Stimulated activated CD4-positive, alpha-beta T cell treated with anti-CD3 and anti-CD28 coated beads, Interleukin-2, amount 100 ng/mL, for 48 hours (primary cell): ENCODE measurements at regions not wholly inside any gene's neighbourhood (a gene's known extent, or its start where the extent isn't known, plus 50 kb on each side); places are given as distances from the start of the nearest gene placed in this dataset.

Experiments used
- DNase-seq, 2 donors: peaks; one replicate each; pipeline ENCODE4 v3.0.0-alpha.2; 2020

DNA sequence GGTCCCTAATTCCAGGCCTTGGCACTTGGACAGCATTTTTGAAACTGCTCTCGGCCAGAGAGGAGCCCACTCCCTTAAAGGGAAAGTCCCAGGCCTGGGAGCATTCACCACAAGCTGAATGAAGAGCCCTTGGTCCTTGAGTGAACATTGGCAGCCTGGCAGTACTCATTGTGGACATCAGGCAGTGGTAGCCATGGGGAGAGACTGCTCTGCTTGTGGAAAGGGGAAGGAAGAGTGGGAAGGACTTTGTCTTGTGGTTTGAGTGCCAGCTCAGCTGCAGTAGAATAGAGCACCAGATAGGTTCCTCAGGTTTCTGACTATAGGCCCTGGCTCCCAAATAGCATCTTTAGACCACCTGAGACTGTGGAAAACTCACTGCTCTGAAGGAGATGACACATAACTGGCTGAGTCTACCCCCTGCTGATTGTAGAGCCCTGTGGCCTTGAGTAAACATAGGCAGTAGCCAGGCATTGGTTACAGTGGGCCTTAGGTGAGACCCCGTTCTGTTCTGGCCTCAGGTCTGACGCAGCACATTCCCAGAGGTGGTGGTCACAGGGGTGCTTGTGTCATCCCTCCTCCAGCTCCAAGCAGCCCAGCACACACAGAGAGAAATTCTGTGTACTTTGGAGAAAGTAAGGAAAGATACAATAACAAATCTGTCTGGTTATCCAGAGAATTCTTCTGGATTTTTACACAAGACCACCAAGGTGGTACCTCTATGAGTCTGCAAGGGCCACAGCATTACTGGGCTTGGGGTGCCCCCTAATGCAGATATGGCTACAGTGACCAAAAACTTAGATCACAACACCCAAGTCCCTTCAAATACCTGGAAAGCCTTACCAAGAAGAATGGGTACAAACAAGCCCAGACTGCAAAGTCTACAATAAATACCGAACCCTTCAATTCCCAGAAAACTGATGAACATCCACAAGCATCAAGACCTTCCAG, 153.8 kb downstream of the GNAI1 start:
- DNase-seq, result no peak

DNA sequence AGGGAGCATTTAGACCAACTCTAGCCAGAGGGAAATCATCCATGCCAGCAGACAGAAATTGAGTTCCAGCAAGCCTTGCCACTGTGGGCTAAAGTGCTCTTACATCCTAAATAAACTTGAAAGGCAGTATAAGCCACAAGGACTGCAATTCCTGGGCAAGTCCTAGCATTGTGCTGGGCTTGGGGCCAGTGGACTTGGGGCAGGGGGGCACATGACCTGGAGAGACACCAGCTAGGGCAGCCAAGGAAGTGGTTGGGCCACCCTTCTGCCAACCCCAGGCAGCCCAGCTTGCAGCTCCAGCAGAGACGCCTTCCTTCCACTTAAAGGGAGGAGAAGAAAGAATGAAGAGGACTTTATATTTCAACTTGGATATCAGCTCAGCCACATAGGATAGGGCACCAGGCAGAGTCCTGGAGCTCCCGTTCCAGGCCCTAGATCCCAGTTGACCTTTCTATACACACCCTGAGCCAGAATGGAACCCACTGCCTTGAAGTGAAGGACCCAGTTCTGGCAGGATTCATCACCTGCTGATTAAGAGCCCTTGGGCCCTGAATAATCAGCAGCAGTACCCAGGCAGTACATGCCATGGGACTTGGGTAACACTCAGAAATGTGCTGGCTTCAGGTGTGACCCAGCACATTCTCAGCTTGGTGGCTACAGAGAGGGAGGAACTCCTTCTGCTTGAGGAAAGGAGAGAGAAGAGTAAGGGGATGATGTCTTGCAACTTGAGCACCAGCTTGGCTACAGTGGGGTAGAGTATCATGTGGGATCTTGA, 153.0 kb downstream of the GNAI1 start:
- no peak for DNase-seq

DNA sequence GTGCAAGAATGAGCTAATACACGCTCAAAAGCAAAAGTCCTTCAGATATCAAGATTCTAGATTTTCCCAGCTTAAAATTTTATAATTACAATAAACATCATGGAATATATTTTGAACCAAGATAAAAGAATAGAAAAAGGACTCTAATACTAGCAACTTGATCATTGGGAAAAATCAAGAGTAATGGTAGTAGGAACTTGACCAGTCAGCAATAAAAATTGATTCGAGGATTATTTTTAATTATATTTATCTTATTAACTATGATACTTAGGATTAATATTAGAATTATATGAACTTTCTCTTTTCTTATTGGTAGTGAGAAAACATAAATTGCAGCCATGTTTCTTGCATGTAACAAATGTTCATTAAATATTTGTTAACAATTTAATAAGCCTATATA, 152.0 kb downstream of the GNAI1 start:
- DNase-seq, result no peak

DNA sequence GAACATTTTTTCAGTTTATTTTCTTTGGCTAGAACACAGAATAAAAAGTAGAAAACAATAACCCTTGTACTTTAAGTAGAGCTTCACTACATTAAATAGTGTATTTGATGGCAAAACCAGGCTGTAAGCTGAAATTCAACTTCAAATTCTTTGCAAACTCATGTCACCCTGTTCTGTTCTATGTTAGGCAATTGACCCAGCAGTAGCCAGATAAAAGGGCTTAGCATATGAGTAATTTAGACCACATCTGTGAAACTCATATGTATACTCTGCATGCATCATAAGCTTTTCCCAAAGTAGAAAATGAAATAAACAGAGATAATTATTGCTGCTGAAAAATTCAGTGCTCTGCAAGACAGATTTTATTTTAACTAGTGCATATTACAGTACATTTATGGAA, 150.2 kb downstream of the GNAI1 start:
- DNase-seq, result no peak

DNA sequence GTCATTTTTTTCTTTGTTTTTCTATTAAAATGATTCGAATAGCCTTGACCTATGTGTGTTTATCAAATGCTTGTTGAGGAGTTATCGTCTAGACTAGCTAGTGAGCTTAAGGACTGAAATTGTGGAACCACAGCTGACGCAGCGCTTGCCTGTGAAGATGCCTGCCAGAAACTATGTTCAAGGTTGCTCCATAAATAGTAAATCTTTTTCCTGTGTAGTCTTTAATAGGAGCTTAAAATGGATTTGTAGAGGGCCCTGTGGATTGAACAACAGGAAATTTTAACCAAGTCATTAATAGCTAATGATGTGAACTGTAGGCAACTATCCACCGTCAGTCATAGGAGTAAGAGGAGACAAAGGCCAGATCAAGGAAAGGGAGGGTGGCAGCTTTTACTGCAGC, 145.1 kb downstream of the GNAI1 start:
- no peak for DNase-seq

DNA sequence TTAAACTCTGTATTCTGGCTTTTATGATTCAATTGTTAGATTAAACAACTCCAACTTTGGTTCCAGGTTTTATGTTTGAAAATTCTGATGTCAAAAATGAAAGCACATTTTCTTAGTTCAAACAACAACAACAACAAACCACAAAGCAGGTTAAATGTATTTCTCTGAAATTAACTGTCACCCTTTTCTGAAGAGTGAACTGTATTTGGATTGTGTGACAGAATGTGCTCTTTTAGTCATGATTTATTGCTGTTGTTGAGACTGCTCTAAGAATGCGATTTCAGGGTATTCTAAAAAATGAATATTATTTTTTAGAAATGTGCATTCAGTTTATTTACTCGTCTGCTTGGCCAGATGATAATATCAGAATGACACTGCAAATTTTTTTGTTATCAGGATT, 144.1 kb downstream of the GNAI1 start:
- DNase-seq, result no peak

DNA sequence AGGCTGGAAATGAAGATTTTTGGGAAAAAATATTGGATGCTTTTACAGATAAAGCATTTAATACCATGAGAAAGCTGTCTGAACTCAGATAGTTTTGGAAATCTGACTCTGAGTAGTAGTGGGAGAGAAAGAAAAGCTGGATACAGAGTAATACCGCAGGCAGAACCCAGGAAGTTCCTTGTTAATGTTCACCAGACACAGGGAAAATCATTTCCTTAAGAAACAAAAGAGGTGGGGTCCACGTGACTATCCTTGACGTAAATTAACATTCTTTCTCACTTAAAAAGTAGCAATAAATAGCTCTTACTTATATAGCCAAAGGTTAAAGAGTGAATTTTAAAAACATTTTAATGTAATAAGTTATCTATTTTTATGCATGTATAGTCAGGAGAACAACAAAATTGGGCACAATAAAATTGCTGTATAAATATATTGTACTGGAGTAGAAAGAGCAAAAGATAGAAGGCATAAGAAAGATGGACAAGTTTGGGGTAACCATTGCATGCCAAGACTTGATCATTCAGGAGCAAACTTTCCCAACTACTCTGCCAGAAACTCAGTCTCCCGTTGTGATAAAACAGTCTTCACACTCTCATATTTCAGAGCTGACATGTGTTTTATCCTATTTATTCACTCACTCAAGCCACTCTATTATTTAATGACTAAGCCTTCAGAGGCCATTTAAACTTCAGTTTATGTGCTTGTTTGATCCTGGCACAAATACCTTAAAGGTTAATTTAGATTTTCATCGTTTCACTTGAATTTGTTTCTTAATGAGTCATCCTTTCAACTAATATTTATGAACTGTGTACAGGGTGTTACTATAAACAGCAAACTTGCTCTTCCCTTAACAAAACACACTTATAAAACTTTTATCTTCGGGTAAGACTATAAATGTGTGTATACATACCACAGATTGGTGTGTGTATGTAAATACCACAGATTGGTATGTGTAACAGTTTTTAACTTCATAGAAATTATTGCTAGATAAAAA, 143.1 kb downstream of the GNAI1 start:
- DNase-seq, result no peak
